ENCODE measurements at regions not wholly inside any gene's neighbourhood (a gene's known extent, or its start where the extent isn't known, plus 50 kb on each side); places are given as distances from the start of the nearest gene placed in this dataset.

- POLR2A ChIA-PET: no interaction called here
- H3K36me3 Mint-ChIP-seq: peaks cover 69% of the 10 kb centered on the region
- no peaks in the 10 kb centered on the region for H3K4me1 Mint-ChIP-seq
- no peak for DNase-seq (ENCODE audit: low spot score)
- no peak for TF ChIP-seq CDX4 (CRISPR knock-in tag; IDR thresholded peaks at IDR 0.05; ENCODE audit: borderline replicate concordance)
- TF ChIP-seq ARID4B (CRISPR knock-in tag; IDR thresholded peaks at IDR 0.05; ENCODE audit: borderline replicate concordance): no peak
- TF ChIP-seq PRRX2 (CRISPR knock-in tag; IDR thresholded peaks at IDR 0.05): no peak
- TF ChIP-seq NFE2L1 (CRISPR knock-in tag; IDR thresholded peaks at IDR 0.05): no peak
- TF ChIP-seq ZMAT4 (CRISPR knock-in tag; IDR thresholded peaks at IDR 0.05): no peak
- TF ChIP-seq GRHL2 (CRISPR knock-in tag; IDR thresholded peaks at IDR 0.05; ENCODE audit: insufficient replicate concordance, severe bottlenecking): no peak
- no peak for TF ChIP-seq OVOL2 (CRISPR knock-in tag; IDR thresholded peaks at IDR 0.05; ENCODE audit: borderline replicate concordance)
- no peak for TF ChIP-seq ZNF121 (CRISPR knock-in tag; IDR thresholded peaks at IDR 0.05)
- no peak for TF ChIP-seq SP1 (CRISPR knock-in tag; conservative IDR thresholded peaks at IDR 0.05)
- ATAC-seq: no peak
- H3K4me3 Mint-ChIP-seq: no peak overlapping the region
- CTCF ChIA-PET: no interaction called here
- H3K9me3 Mint-ChIP-seq: peaks cover 73% of the 10 kb centered on the region
- H3K27ac Mint-ChIP-seq: no peak overlapping the region
- no peaks in the 10 kb centered on the region; the same call in 1 of the 2 replicates for H3K27me3 Mint-ChIP-seq (ENCODE audit: low read depth)
Observed at GRCh38 chr4:11334887-11335286, 93.8 kb downstream of the HS3ST1 start.

GRCh38 chr4:11328401-11328800, 100.3 kb downstream of the HS3ST1 start:
- peaks cover 58% of the 10 kb centered on the region for H3K36me3 Mint-ChIP-seq
- H3K4me1 Mint-ChIP-seq: no peaks in the 10 kb centered on the region
- CTCF ChIA-PET: no interaction called here
- no peak overlapping the region for H3K27ac Mint-ChIP-seq
- no peak overlapping the region for H3K4me3 Mint-ChIP-seq
- peaks cover 7% of the 10 kb centered on the region for H3K27me3 Mint-ChIP-seq (ENCODE audit: low read depth)
- DNase-seq (ENCODE audit: low spot score) (no peak), ATAC-seq (no peak)
- POLR2A ChIA-PET: no interaction called here
- H3K9me3 Mint-ChIP-seq: peaks cover 63% of the 10 kb centered on the region
- TF ChIP-seq TEAD4 (CRISPR knock-in tag; IDR thresholded peaks at IDR 0.05): no peak
- no peak for TF ChIP-seq ZNF425 (CRISPR knock-in tag; conservative IDR thresholded peaks at IDR 0.05)
- no peak for TF ChIP-seq IRF2 (CRISPR knock-in tag; IDR thresholded peaks at IDR 0.05; ENCODE audit: borderline replicate concordance, low read depth)
- no peak for TF ChIP-seq RORB (CRISPR knock-in tag; IDR thresholded peaks at IDR 0.05)
- no peak for TF ChIP-seq FOXP4 (CRISPR knock-in tag; IDR thresholded peaks at IDR 0.05)
- TF ChIP-seq ZNF512 (CRISPR knock-in tag; IDR thresholded peaks at IDR 0.05; ENCODE audit: borderline replicate concordance): no peak
- no peak for TF ChIP-seq ZNF416 (CRISPR knock-in tag; IDR thresholded peaks at IDR 0.05)
- TF ChIP-seq ZNF423 (CRISPR knock-in tag; IDR thresholded peaks at IDR 0.05): no peak
- TF ChIP-seq CDX4 (CRISPR knock-in tag; IDR thresholded peaks at IDR 0.05; ENCODE audit: borderline replicate concordance): no peak
- no peak for TF ChIP-seq ATF6 (CRISPR knock-in tag; IDR thresholded peaks at IDR 0.05)
- no peak for TF ChIP-seq ZNF317 (CRISPR knock-in tag; IDR thresholded peaks at IDR 0.05; ENCODE audit: borderline replicate concordance, low read depth)
- TF ChIP-seq EMX1 (CRISPR knock-in tag; IDR thresholded peaks at IDR 0.05): no peak
- TF ChIP-seq FOXP1 (CRISPR knock-in tag; IDR thresholded peaks at IDR 0.05; ENCODE audit: borderline replicate concordance): no peak
- no peak for TF ChIP-seq PRRX2 (CRISPR knock-in tag; IDR thresholded peaks at IDR 0.05)
- TF ChIP-seq OVOL2 (CRISPR knock-in tag; IDR thresholded peaks at IDR 0.05; ENCODE audit: borderline replicate concordance): no peak
- TF ChIP-seq NFE2L1 (CRISPR knock-in tag; IDR thresholded peaks at IDR 0.05): no peak
